Cardiac muscle cell (in vitro differentiated cells and primary cell): ENCODE measurements at regions not wholly inside any gene's neighbourhood (a gene's known extent, or its start where the extent isn't known, plus 50 kb on each side); places are given as distances from the start of the nearest gene placed in this dataset.

Experiments
- DNase-seq, 2 donors: peaks; one replicate each; pipeline versions ENCODE4 v3.0.0 to v3.0.0-alpha.2; 2010 to 2017; ENCODE audit warnings: low read depth in 1 of 2, low spot score in 1 of 2
- H3K27ac ChIP-seq: fragments of 200-600 bp; sonication (generic); 2 replicates; pipeline ENCODE4 v1.5.1; 2016
- H3K27me3 ChIP-seq: fragments of 200-600 bp; sonication (generic); 2 replicates; pipeline ENCODE4 v1.6.0; 2016; ENCODE audit warnings: control low read depth
- H3K36me3 ChIP-seq: fragments of 200-600 bp; sonication (generic); 2 replicates; pipeline ENCODE4 v1.5.1; 2016; ENCODE audit warnings: control low read depth
- H3K4me1 ChIP-seq: fragments of 200-600 bp; sonication (generic); 2 replicates; pipeline ENCODE4 v1.8.1; 2017; ENCODE audit warnings: low read depth, mild to moderate bottlenecking, mixed run types
- H3K4me3 ChIP-seq: fragments of 200-600 bp; sonication (generic); 2 replicates; pipeline ENCODE4 v1.5.1; 2016; ENCODE audit warnings: mild to moderate bottlenecking
- H3K9me3 ChIP-seq: fragments of 200-600 bp; sonication (generic); 2 replicates; pipeline ENCODE4 v1.5.1; 2017; ENCODE audit warnings: low read depth, mild to moderate bottlenecking, control low read depth
- CTCF ChIP-seq: IDR thresholded peaks from 2 replicates; pipeline ENCODE4 v1.5.1; 2012; ENCODE audit warnings: low read depth, mild to moderate bottlenecking, low read length

DNA sequence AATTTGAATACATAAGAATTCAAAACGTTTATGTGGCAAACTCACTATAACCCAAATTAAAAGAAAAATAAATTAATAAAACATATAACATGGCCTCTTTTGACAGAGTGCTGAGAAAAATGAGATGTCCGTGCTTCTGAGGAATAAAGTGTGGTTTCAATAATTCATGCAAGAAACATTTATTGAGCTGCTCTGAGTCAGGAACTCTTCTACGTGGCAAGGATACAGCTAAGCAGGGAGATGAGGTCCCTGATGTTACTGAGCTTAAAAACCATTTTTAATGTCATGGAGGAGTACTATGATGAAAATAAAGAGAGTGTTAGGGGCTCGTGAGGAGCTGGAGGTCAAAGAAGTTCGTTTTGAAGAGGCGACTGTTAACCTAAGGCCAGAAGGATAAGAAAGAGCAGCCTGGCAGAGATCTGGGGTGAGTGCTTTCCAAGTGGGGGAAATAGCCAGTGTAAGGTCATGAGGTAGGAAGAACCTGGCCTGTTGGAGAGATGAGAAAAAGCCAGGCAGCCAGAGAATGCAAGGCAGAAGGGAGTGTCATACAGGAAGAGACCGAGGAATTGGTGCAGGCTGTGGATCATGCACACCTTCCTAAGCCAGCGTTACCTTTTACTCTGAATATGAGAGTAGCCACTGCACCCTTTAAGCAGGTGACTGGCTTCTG lies 182.2 kb upstream of the DUSP10 start:
- H3K4me3 ChIP-seq: no peak overlapping the region
- no peak for DNase-seq
- no peak overlapping the region for H3K27ac ChIP-seq
- H3K9me3 ChIP-seq: no peaks in the 10 kb centered on the region
- no peaks in the 10 kb centered on the region for H3K27me3 ChIP-seq
- no peak for TF ChIP-seq CTCF
- no peaks in the 10 kb centered on the region for H3K36me3 ChIP-seq
- H3K4me1 ChIP-seq: peaks cover 4% of the 10 kb centered on the region

DNA sequence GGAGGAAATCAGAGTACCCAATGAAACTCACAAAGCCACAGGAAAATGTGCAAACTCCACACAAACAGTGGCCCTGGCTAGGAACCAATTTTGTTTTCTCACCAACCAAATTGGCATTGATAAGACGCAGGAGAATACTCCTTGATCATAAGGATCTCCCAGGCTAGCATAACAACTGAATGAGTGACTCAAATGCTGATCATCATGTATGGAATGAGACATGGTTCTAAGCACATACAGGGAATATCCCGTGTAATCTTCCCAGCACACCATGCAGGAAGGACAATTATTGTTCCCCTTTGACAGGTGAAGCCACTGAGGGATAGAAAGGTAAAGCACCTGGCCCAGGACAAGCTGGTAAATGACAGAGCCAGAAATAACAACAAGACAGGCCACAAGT lies 180.0 kb upstream of the DUSP10 start:
- no peak for TF ChIP-seq CTCF
- no peak overlapping the region for H3K27ac ChIP-seq
- no peaks in the 10 kb centered on the region for H3K27me3 ChIP-seq
- H3K9me3 ChIP-seq: no peaks in the 10 kb centered on the region
- no peaks in the 10 kb centered on the region for H3K36me3 ChIP-seq
- peaks cover 4% of the 10 kb centered on the region for H3K4me1 ChIP-seq
- no peak overlapping the region for H3K4me3 ChIP-seq
- no peak for DNase-seq

GRCh38 chr1:221919743-221920142 lies 177.9 kb upstream of the DUSP10 start:
- H3K4me1 ChIP-seq: peaks cover 4% of the 10 kb centered on the region
- no peak for DNase-seq
- H3K27me3 ChIP-seq: no peaks in the 10 kb centered on the region
- no peaks in the 10 kb centered on the region for H3K36me3 ChIP-seq
- H3K4me3 ChIP-seq: no peak overlapping the region
- TF ChIP-seq CTCF: no peak
- no peak overlapping the region for H3K27ac ChIP-seq
- no peaks in the 10 kb centered on the region for H3K9me3 ChIP-seq

DNA sequence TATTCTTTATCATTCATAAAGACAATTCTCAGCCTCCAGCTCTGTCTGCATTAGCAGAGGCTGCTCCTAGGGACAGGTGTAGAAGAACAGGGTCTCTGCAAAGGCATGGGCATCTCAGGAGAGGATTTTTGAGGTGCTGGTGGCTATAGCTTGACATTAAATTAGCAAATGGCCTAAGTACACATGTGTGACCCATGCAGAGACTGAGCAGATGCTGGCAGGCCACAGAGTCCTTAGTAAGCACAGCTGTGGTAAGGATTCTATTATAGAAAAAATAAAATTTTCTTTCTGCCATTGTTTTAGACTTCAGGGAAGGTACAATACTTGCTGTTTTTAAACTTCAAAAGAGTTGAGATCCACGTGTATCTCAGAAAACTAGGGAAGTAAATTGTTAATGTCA lies 177.5 kb upstream of the DUSP10 start:
- no peak overlapping the region for H3K4me3 ChIP-seq
- no peak for TF ChIP-seq CTCF
- DNase-seq: no peak
- no peaks in the 10 kb centered on the region for H3K36me3 ChIP-seq
- H3K27me3 ChIP-seq: no peaks in the 10 kb centered on the region
- H3K9me3 ChIP-seq: no peaks in the 10 kb centered on the region
- H3K27ac ChIP-seq: no peak overlapping the region
- H3K4me1 ChIP-seq: peaks cover 4% of the 10 kb centered on the region

DNA sequence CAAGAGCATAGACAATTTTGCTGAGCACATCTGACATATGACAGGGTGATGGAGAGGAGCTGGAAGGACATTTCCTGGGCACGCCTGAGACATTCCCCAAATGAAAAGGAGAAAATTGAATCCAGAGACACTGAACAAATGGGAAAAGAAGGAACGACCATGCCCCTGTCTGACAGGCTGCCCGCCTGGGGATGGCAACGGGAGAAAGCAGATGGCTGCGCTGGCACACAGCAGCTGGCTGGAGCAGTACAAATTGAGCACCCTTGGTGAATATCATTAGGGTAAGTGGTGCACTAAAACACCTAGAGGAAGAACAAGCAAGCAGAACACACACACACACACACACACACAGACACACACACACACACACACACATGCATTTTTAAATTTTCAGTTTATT lies 174.3 kb upstream of the DUSP10 start:
- no peaks in the 10 kb centered on the region for H3K9me3 ChIP-seq
- H3K27me3 ChIP-seq: no peaks in the 10 kb centered on the region
- no peaks in the 10 kb centered on the region for H3K36me3 ChIP-seq
- H3K27ac ChIP-seq: no peak overlapping the region
- H3K4me3 ChIP-seq: no peak overlapping the region
- no peak for DNase-seq
- H3K4me1 ChIP-seq: no peaks in the 10 kb centered on the region
- TF ChIP-seq CTCF: no peak

- H3K36me3 ChIP-seq: no peaks in the 10 kb centered on the region
- no peak for DNase-seq
- H3K4me1 ChIP-seq: no peaks in the 10 kb centered on the region
- H3K9me3 ChIP-seq: no peaks in the 10 kb centered on the region
- H3K4me3 ChIP-seq: no peak overlapping the region
- H3K27ac ChIP-seq: no peak overlapping the region
- no peak for TF ChIP-seq CTCF
- H3K27me3 ChIP-seq: no peaks in the 10 kb centered on the region
Measured at GRCh38 chr1:221915764-221916163, 173.9 kb upstream of the DUSP10 start.
